Stimulated activated CD8-positive, alpha-beta memory T cell treated with anti-CD3 and anti-CD28 coated beads, Interleukin-4, amount 100 ng/mL, for 4 hours (primary cell): ENCODE measurements at regions not wholly inside any gene's neighbourhood (a gene's known extent, or its start where the extent isn't known, plus 50 kb on each side); places are given as distances from the start of the nearest gene placed in this dataset.

Experiments used
- DNase-seq, 2 donors: peaks; one replicate each; pipeline ENCODE4 v3.0.0-alpha.2; 2020; ENCODE audit warnings: low read depth in 2 of 2, low spot score in 1 of 2

DNA sequence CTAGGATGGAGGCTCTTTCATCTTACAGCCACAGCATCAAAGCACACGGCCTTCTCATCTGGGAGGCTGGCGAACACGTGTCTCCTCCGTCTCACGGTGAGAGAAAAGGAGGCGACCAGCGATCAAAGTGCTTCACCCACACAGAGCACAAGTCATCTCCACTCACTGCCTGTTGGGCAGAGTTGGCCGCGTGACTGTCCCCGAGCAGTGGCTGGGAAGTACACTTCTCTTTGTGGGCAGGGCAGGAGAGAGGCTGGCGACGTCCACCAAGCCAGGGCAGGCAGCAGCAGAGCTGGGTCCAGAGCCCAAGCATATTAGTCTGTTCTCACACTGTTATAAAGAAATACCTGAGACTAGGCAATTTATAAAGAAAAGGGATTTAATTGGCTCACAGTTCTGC is 64.1 kb upstream of the FOXC1 start:
- no peak for DNase-seq

DNA sequence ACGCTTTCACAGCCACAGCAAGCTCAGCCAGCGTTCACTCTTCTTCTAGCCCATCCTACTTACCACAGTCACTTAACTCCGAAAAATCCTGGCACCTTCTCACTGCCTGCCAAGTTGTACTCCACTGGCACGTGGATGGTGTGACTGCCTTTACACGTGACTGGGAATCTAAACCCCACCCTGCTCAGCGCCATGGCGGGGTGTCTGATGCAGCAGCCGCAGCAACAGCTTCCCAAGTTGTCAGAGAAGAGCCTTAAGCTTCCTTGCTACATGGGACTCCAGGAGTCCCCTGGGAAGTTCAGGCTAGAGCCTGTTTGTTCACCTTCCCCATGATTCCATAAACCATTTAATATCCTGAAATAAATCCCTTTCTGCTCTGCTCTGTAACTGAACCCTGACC is 61.9 kb upstream of the FOXC1 start:
- no peak for DNase-seq

DNA sequence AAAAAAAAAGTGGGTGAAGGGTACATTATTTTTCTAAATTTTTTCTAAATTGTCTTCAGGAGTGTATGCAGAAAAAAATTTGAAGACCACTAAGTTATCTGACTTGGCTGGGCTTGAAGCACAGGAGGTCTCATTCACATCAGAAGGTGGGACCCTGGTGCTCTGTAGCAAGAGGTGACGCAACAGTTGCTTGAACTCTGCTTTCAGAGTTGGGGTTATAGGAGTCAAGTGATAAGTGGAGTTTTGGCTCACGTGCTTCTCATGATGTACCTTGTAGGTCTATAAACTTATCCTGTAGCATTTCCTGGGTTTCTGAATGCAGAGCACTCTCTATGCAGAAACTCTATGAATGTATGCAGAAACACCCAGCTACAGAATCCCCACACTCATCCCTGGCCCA is 58.5 kb upstream of the FOXC1 start:
- no peak for DNase-seq

DNA sequence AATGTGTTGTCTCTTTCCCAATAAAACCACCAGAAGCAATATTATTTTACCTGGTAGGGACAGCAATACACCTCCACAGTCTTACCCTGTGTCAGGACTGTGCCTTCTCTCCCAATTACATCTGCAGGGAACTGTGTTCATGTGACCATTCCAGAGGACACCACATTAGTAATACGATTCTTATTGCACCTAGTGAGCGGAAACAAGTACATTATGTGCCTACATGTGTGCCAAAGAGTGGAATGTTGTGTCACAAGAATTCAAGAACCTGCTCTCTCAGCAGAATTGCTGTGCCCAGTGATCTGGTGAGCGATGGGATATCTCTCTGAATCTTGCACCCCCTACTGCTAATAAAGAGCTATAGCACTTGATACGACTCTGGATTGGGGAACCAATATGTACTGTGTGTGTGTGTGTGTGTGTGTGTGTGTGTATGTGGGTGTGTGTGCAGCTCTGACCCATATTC is 57.4 kb upstream of the FOXC1 start:
- no peak for DNase-seq

DNA sequence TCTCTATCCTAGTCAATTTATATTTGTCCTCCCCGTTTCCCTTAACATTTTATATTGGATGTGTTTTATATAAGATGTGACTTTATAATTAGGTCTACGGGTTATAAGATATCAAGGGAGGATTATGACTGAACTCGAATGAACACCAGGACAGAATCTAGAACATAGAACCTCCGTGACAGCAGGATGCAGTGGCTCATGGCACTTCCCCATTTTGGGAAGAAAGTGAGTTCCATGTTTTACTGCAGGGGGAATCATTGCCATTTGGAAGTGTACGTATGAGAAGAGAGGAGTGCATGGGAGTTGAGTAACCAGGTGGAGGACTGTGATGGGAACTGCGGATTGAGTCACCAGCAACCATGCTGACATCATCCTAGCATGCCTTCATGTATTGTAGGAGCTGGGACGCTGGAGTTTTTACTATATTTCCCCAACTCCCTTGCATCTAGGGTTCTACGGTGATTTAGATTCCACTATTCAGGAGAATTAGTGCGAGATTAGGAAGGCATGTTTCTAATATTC is 56.1 kb upstream of the FOXC1 start:
- DNase-seq, result no peak

DNA sequence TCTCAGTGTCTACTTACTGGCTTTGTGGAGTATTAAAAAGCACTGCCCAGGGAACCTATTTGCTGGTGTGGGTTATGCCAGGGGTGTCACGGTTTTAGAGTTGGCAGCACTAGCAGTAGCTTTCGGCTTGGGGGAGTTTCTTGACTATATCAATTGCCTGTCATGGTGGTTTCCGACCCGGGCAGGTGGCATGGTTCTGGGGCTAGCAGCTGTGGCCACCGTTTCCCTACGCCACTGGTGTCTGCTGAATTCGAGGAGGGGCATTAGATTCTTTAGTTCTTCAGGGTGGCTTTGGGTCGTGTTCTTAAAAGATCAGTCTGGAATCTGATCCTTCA is 55.6 kb upstream of the FOXC1 start:
- DNase-seq, result no peak

DNA sequence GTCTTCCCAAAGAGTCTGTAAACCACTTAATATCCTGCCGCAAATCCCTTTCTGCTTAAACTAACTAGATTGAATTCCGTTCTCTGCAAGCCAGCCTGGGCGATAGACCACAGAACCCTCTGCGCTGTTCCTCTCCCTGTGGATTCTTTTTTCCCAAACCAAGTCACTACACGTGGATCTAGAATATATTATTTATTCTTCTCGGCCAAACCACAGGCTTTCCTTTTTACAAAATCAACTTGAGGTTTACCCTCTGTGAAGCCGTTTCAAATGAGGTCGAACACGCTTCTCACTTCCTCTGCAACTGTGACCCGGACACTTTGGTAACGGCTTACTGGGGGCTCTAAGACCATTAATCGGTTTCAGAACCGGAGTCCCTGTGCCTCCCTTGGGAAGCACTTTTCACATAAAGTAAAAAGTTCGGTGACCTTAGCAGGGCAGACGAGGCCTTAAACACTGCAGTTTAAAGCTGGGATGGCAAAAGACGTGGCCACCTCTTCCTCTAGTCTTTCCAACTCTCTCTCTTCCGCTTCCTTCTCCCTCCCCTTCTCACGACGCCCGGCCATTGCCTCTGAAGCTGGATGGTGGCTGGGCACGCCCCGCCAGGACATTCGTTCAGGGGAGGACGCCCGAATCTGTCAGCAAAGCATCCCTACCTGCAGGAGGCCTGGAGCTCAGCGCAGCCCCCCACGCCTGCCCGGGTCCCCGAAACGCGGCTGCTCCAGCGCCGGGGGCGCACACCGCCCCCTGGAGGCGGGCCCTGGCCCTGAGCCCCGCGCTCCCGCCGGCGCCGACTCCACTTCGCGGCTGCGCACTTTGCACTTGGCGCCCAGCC is 55.0 kb upstream of the FOXC1 start:
- peak; percentile 12 to 45 for DNase-seq

DNA sequence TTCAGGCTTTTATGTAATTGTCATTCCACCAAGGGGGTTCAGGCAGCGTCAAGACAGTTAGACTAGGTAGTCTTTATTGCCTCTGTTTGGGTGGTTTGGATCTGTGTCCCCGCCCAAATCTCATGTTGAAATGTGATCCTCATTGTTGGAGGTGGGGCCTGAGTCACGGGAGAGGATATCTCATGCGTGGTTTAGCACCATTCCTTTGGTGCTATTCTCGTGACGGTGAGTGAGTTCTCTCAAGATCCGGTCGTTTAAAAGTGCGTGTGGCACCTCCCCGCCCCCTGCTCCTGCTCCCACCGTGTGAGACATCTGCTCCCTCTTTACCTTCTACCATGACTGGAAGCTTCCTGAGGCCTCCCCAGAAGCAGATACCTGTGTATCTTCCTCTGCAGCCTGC is 51.3 kb upstream of the FOXC1 start:
- no peak for DNase-seq
